GM23338 (cell line): ENCODE measurements at regions not wholly inside any gene's neighbourhood (a gene's known extent, or its start where the extent isn't known, plus 50 kb on each side); places are given as distances from the start of the nearest gene placed in this dataset.

ENCODE experiments used
- ATAC-seq: fragments of 200-7000 bp; cut with Tn5 transposase; 3 replicates; pipeline ENCODE4 v1.9.1; 2020
- DNase-seq: peaks from one replicate; pipeline ENCODE4 v3.0.0-alpha.2; 2015; ENCODE audit warnings: low spot score
- H2AFZ ChIP-seq: fragments of 200-600 bp; sonication (generic); 2 replicates; pipeline ENCODE4 v1.8.0; 2016; ENCODE audit warnings: antibody characterized with exemption, mild to moderate bottlenecking, moderate library complexity
- H3F3A ChIP-seq: fragments of 200-600 bp; sonication (generic); replicated peaks from 2 replicates; pipeline ENCODE4 v1.8.0; 2017; ENCODE audit warnings: antibody characterized with exemption, mixed run types, low read depth
- H3K27ac ChIP-seq: fragments of 200-600 bp; sonication (generic); 2 replicates; pipeline ENCODE4 v1.6.1; 2016; ENCODE audit warnings: low read depth
- H3K27me3 ChIP-seq: fragments of 200-600 bp; sonication (generic); 2 replicates; pipeline ENCODE4 v1.8.0; 2016; ENCODE audit warnings: mild to moderate bottlenecking, mixed run types, moderate library complexity; ENCODE audit not compliant: insufficient read depth
- H3K36me3 ChIP-seq: fragments of 200-600 bp; sonication (generic); 2 replicates; pipeline ENCODE4 v1.8.0; 2016; ENCODE audit warnings: mild to moderate bottlenecking; ENCODE audit not compliant: insufficient read depth
- H3K4me1 ChIP-seq: fragments of 200-600 bp; sonication (generic); 2 replicates; pipeline ENCODE4 v1.8.0; 2016; ENCODE audit warnings: mild to moderate bottlenecking, moderate library complexity; ENCODE audit not compliant: insufficient read depth
- H3K4me2 ChIP-seq: fragments of 200-600 bp; sonication (generic); 2 replicates; pipeline ENCODE4 v1.7.1; 2017; ENCODE audit warnings: mixed run types
- H3K4me3 ChIP-seq: fragments of 200-600 bp; sonication (generic); 2 replicates; pipeline ENCODE4 v1.6.1; 2016; ENCODE audit warnings: mixed run types
- H3K79me2 ChIP-seq: fragments of 200-600 bp; sonication (generic); replicated peaks from 2 replicates; pipeline ENCODE4 v1.8.0; 2017; ENCODE audit warnings: mild to moderate bottlenecking; ENCODE audit not compliant: insufficient read depth
- H3K9me2 ChIP-seq: fragments of 200-600 bp; sonication (generic); 2 replicates; pipeline ENCODE4 v1.8.0; 2017; ENCODE audit not compliant: insufficient read depth
- H4K20me1 ChIP-seq: fragments of 200-600 bp; sonication (generic); replicated peaks from 2 replicates; pipeline ENCODE4 v1.8.0; 2017; ENCODE audit warnings: mild to moderate bottlenecking; ENCODE audit not compliant: insufficient read depth
- H3K27ac Mint-ChIP-seq: 2 replicates; pipeline ENCODE4 v1.8.0; 2020; ENCODE audit warnings: inconsistent platforms, mild to moderate bottlenecking, moderate library complexity, mixed read lengths
- H3K27me3 Mint-ChIP-seq: 3 replicates; pipeline ENCODE4 v1.8.0; 2022; ENCODE audit warnings: low read depth, mild to moderate bottlenecking, moderate library complexity, mixed read lengths, inconsistent platforms; ENCODE audit not compliant: insufficient read depth, poor library complexity
- H3K36me3 Mint-ChIP-seq: 3 replicates; pipeline ENCODE4 v1.8.0; 2021; ENCODE audit warnings: low read depth, mild to moderate bottlenecking, inconsistent platforms, moderate library complexity, mixed read lengths
- H3K4me1 Mint-ChIP-seq: 3 replicates; pipeline ENCODE4 v1.8.0; 2020; ENCODE audit warnings: mild to moderate bottlenecking, inconsistent platforms, mixed read lengths
- H3K4me3 Mint-ChIP-seq: 3 replicates; pipeline ENCODE4 v1.8.0; 2021; ENCODE audit warnings: moderate library complexity, mild to moderate bottlenecking, inconsistent platforms, mixed read lengths
- H3K9me3 Mint-ChIP-seq: 3 replicates; pipeline ENCODE4 v1.8.0; 2020; ENCODE audit warnings: moderate library complexity, mild to moderate bottlenecking, inconsistent platforms, mixed read lengths
- CREB1 ChIP-seq: fragments of 250-450 bp; sonication (Bioruptor Pico); IDR thresholded peaks from 2 replicates; pipeline ENCODE4 v1.5.0; 2020; ENCODE audit warnings: low read depth, mild to moderate bottlenecking, moderate library complexity
- EZH2 ChIP-seq: fragments of 200-600 bp; sonication (generic); IDR thresholded peaks from one replicate; pipeline ENCODE4 v1.8.0; 2017; ENCODE audit warnings: antibody characterized with exemption, mild to moderate bottlenecking, low read depth; ENCODE audit not compliant: unreplicated experiment
- EZH2phosphoT487 ChIP-seq: fragments of 200-600 bp; sonication (generic); IDR thresholded peaks from one replicate; pipeline ENCODE4 v1.8.1; 2018; ENCODE audit warnings: antibody characterized with exemption; ENCODE audit not compliant: unreplicated experiment
- JUNB ChIP-seq: IDR thresholded peaks from one replicate; pipeline ENCODE4 v1.6.1; 2016; ENCODE audit warnings: antibody characterized with exemption; ENCODE audit not compliant: unreplicated experiment
- NANOG ChIP-seq: IDR thresholded peaks from 2 replicates; pipeline ENCODE4 v1.6.1; 2016; ENCODE audit warnings: antibody characterized with exemption, borderline replicate concordance
- POLR2AphosphoS5 ChIP-seq: IDR thresholded peaks from 2 replicates; pipeline ENCODE4 v1.6.1; 2016; ENCODE audit warnings: antibody characterized with exemption, low read depth
- STAT1 ChIP-seq: IDR thresholded peaks from one replicate; pipeline ENCODE4 v1.6.1; 2016; ENCODE audit warnings: antibody characterized with exemption; ENCODE audit not compliant: unreplicated experiment
- ZNF114 ChIP-seq: fragments of 250-450 bp; sonication (Bioruptor Pico); IDR thresholded peaks from 2 replicates; pipeline ENCODE4 v1.5.0; 2020; ENCODE audit warnings: mild to moderate bottlenecking, moderate library complexity
- ZNF331 ChIP-seq: fragments of 250-450 bp; sonication (Bioruptor Pico); IDR thresholded peaks from 2 replicates; pipeline ENCODE4 v1.5.0; 2020; ENCODE audit warnings: low read depth, mild to moderate bottlenecking, moderate library complexity
- TF ChIP-seq, protein P1 (sequence below): IDR thresholded peaks from one replicate; pipeline ENCODE4 v1.6.1; 2018; ENCODE audit warnings: antibody characterized with exemption; ENCODE audit not compliant: unreplicated experiment
- TF ChIP-seq, protein P2 (sequence below), 2 experiments: fragments of 200-600 bp in 1 of 2; sonication (generic) in 1 of 2; conservative IDR thresholded peaks; 2 replicates each; pipeline versions ENCODE4 v1.5.1 to v1.6.1; 2016 to 2017; ENCODE audit warnings: antibody characterized with exemption in 2 of 2, low read depth in 2 of 2, mild to moderate bottlenecking in 2 of 2, moderate library complexity in 1 of 2
- TF ChIP-seq, protein P3 (sequence below): fragments of 250-450 bp; sonication (Bioruptor Pico); IDR thresholded peaks from 2 replicates; pipeline ENCODE4 v1.5.0; 2020; ENCODE audit warnings: mild to moderate bottlenecking, moderate library complexity
- TF ChIP-seq, protein P4 (sequence below): IDR thresholded peaks from 2 replicates; pipeline ENCODE4 v1.6.1; 2016; ENCODE audit warnings: antibody characterized with exemption

DNA sequence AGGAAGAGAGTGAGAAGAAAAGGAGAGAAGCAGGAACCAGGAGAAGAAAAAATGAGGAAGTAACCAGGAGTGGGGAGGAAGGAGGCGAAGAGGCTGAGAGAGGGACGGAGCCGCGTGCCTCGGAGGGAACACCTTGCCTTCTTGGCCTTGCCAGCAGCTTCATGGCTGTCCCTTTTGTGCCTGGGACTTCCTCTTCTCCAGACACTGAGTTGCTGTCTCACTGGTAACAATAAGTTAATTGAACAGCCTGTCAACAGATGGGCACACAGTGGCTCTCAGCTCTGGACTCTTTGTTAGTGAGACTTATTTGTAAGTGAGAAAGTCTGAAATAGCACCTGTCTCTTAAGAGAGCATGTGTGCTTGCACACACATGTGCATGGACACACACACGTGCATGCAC, 83.2 kb downstream of the GATA3 start:
- no peaks in the 10 kb centered on the region for H3K36me3 Mint-ChIP-seq
- Histone ChIP-seq H2AFZ (peak overlapping the region; percentile 56; the same call in 1 of the 2 replicates), H3K27me3 (no peaks in the 10 kb centered on the region), H4K20me1 (no peaks in the 10 kb centered on the region), H3K27ac (no peak overlapping the region), H3K36me3 (no peaks in the 10 kb centered on the region), H3K4me1 (no peaks in the 10 kb centered on the region), H3K4me3 (no peak overlapping the region), H3K9me2 (no peaks in the 10 kb centered on the region), H3K4me2 (no peak overlapping the region), H3F3A (no peaks in the 10 kb centered on the region), H3K79me2 (no peaks in the 10 kb centered on the region)
- H3K4me1 Mint-ChIP-seq: no peaks in the 10 kb centered on the region
- no peak for ATAC-seq
- TF ChIP-seq, protein P1, sequence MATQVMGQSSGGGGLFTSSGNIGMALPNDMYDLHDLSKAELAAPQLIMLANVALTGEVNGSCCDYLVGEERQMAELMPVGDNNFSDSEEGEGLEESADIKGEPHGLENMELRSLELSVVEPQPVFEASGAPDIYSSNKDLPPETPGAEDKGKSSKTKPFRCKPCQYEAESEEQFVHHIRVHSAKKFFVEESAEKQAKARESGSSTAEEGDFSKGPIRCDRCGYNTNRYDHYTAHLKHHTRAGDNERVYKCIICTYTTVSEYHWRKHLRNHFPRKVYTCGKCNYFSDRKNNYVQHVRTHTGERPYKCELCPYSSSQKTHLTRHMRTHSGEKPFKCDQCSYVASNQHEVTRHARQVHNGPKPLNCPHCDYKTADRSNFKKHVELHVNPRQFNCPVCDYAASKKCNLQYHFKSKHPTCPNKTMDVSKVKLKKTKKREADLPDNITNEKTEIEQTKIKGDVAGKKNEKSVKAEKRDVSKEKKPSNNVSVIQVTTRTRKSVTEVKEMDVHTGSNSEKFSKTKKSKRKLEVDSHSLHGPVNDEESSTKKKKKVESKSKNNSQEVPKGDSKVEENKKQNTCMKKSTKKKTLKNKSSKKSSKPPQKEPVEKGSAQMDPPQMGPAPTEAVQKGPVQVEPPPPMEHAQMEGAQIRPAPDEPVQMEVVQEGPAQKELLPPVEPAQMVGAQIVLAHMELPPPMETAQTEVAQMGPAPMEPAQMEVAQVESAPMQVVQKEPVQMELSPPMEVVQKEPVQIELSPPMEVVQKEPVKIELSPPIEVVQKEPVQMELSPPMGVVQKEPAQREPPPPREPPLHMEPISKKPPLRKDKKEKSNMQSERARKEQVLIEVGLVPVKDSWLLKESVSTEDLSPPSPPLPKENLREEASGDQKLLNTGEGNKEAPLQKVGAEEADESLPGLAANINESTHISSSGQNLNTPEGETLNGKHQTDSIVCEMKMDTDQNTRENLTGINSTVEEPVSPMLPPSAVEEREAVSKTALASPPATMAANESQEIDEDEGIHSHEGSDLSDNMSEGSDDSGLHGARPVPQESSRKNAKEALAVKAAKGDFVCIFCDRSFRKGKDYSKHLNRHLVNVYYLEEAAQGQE: no peak
- TF ChIP-seq EZH2phosphoT487: no peak
- no peak for TF ChIP-seq ZNF331
- TF ChIP-seq, protein P2, sequence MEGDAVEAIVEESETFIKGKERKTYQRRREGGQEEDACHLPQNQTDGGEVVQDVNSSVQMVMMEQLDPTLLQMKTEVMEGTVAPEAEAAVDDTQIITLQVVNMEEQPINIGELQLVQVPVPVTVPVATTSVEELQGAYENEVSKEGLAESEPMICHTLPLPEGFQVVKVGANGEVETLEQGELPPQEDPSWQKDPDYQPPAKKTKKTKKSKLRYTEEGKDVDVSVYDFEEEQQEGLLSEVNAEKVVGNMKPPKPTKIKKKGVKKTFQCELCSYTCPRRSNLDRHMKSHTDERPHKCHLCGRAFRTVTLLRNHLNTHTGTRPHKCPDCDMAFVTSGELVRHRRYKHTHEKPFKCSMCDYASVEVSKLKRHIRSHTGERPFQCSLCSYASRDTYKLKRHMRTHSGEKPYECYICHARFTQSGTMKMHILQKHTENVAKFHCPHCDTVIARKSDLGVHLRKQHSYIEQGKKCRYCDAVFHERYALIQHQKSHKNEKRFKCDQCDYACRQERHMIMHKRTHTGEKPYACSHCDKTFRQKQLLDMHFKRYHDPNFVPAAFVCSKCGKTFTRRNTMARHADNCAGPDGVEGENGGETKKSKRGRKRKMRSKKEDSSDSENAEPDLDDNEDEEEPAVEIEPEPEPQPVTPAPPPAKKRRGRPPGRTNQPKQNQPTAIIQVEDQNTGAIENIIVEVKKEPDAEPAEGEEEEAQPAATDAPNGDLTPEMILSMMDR (conservative IDR thresholded peaks at IDR 0.05; ENCODE audit: low read depth in 2 of 2): no peak
- TF ChIP-seq, protein P3, sequence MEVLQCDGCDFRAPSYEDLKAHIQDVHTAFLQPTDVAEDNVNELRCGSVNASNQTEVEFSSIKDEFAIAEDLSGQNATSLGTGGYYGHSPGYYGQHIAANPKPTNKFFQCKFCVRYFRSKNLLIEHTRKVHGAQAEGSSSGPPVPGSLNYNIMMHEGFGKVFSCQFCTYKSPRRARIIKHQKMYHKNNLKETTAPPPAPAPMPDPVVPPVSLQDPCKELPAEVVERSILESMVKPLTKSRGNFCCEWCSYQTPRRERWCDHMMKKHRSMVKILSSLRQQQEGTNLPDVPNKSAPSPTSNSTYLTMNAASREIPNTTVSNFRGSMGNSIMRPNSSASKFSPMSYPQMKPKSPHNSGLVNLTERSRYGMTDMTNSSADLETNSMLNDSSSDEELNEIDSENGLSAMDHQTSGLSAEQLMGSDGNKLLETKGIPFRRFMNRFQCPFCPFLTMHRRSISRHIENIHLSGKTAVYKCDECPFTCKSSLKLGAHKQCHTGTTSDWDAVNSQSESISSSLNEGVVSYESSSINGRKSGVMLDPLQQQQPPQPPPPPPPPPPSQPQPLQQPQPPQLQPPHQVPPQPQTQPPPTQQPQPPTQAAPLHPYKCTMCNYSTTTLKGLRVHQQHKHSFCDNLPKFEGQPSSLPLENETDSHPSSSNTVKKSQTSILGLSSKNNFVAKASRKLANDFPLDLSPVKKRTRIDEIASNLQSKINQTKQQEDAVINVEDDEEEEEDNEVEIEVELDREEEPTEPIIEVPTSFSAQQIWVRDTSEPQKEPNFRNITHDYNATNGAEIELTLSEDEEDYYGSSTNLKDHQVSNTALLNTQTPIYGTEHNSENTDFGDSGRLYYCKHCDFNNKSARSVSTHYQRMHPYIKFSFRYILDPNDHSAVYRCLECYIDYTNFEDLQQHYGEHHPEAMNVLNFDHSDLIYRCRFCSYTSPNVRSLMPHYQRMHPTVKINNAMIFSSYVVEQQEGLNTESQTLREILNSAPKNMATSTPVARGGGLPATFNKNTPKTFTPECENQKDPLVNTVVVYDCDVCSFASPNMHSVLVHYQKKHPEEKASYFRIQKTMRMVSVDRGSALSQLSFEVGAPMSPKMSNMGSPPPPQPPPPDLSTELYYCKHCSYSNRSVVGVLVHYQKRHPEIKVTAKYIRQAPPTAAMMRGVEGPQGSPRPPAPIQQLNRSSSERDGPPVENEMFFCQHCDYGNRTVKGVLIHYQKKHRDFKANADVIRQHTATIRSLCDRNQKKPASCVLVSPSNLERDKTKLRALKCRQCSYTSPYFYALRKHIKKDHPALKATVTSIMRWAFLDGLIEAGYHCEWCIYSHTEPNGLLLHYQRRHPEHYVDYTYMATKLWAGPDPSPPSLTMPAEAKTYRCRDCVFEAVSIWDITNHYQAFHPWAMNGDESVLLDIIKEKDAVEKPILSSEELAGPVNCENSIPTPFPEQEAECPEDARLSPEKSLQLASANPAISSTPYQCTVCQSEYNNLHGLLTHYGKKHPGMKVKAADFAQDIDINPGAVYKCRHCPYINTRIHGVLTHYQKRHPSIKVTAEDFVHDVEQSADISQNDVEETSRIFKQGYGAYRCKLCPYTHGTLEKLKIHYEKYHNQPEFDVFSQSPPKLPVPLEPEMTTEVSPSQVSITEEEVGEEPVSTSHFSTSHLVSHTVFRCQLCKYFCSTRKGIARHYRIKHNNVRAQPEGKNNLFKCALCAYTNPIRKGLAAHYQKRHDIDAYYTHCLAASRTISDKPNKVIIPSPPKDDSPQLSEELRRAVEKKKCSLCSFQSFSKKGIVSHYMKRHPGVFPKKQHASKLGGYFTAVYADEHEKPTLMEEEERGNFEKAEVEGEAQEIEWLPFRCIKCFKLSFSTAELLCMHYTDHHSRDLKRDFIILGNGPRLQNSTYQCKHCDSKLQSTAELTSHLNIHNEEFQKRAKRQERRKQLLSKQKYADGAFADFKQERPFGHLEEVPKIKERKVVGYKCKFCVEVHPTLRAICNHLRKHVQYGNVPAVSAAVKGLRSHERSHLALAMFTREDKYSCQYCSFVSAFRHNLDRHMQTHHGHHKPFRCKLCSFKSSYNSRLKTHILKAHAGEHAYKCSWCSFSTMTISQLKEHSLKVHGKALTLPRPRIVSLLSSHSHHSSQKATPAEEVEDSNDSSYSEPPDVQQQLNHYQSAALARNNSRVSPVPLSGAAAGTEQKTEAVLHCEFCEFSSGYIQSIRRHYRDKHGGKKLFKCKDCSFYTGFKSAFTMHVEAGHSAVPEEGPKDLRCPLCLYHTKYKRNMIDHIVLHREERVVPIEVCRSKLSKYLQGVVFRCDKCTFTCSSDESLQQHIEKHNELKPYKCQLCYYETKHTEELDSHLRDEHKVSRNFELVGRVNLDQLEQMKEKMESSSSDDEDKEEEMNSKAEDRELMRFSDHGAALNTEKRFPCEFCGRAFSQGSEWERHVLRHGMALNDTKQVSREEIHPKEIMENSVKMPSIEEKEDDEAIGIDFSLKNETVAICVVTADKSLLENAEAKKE (CRISPR knock-in tag): no peak
- TF ChIP-seq, protein P4, sequence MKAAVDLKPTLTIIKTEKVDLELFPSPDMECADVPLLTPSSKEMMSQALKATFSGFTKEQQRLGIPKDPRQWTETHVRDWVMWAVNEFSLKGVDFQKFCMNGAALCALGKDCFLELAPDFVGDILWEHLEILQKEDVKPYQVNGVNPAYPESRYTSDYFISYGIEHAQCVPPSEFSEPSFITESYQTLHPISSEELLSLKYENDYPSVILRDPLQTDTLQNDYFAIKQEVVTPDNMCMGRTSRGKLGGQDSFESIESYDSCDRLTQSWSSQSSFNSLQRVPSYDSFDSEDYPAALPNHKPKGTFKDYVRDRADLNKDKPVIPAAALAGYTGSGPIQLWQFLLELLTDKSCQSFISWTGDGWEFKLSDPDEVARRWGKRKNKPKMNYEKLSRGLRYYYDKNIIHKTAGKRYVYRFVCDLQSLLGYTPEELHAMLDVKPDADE: no peak
- TF ChIP-seq POLR2AphosphoS5: no peak
- no peak for TF ChIP-seq STAT1
- no peak for TF ChIP-seq JUNB
- no peak for TF ChIP-seq EZH2
- no peak for TF ChIP-seq NANOG
- no peak for TF ChIP-seq CREB1 (CRISPR knock-in tag)
- TF ChIP-seq ZNF114: no peak
- H3K27ac Mint-ChIP-seq: no peak overlapping the region
- peaks cover 4% of the 10 kb centered on the region for H3K27me3 Mint-ChIP-seq
- no peak for DNase-seq
- H3K4me3 Mint-ChIP-seq: no peak overlapping the region
- H3K9me3 Mint-ChIP-seq: no peaks in the 10 kb centered on the region
